Esophagus muscularis mucosa (tissue), 4 donors: ENCODE measurements at regions not wholly inside any gene's neighbourhood (a gene's known extent, or its start where the extent isn't known, plus 50 kb on each side); places are given as distances from the start of the nearest gene placed in this dataset.

ENCODE experiments used
- DNase-seq: peaks from one replicate; pipeline ENCODE4 v3.0.0-alpha.2; 2017; ENCODE audit errors: extremely low spot score
- H3K27ac ChIP-seq, 4 donors: fragments of 200-600 bp; sonication (generic); replicated peaks in 1 of 4; 1 replicate in 3 of 4; 2 replicates in 1 of 4; pipeline ENCODE4 v1.5.1; 2016 to 2019; ENCODE audit warnings: mild to moderate bottlenecking in 1 of 4
- H3K27me3 ChIP-seq, 4 donors: fragments of 200-600 bp; sonication (generic); one replicate each; pipeline versions ENCODE4 v1.5.1 to v1.6.0; 2016 to 2019
- H3K36me3 ChIP-seq, 4 donors: fragments of 200-600 bp; sonication (generic); one replicate each; pipeline ENCODE4 v1.5.1; 2016 to 2019
- H3K4me1 ChIP-seq, 4 donors: fragments of 200-600 bp; sonication (generic); one replicate each; pipeline ENCODE4 v1.5.1; 2016 to 2019
- H3K4me3 ChIP-seq, 4 donors: fragments of 200-600 bp; sonication (generic); 1 replicate in 2 of 4; 2 replicates in 2 of 4; pipeline ENCODE4 v1.5.1; 2016 to 2019; ENCODE audit warnings: mild to moderate bottlenecking in 4 of 4, moderate library complexity in 1 of 4
- H3K9me3 ChIP-seq, 4 donors: fragments of 200-600 bp; sonication (generic); 1 replicate in 3 of 4; 2 replicates in 1 of 4; pipeline ENCODE4 v1.5.1; 2016 to 2019
- CTCF ChIP-seq, 3 experiments: fragments of 200-600 bp in 2 of 3; fragments of 450-650 bp in 1 of 3; sonication (generic) in 2 of 3; IDR thresholded peaks; one replicate each; pipeline ENCODE4 v1.5.1; 2017 to 2019; ENCODE audit warnings: antibody characterized with exemption in 3 of 3, mild to moderate bottlenecking in 2 of 3, moderate library complexity in 1 of 3
- EP300 ChIP-seq: sonication (generic); formaldehyde crosslinking; IDR thresholded peaks from one replicate; pipeline ENCODE4 v1.6.1; 2017; ENCODE audit warnings: antibody characterized with exemption
- POLR2A ChIP-seq: fragments of 450-650 bp; IDR thresholded peaks from one replicate; pipeline ENCODE4 v1.6.1; 2017; ENCODE audit warnings: antibody characterized with exemption, moderate library complexity, mild to moderate bottlenecking, low read depth
- POLR2AphosphoS5 ChIP-seq, 2 donors: sonication (generic); formaldehyde crosslinking; IDR thresholded peaks; one replicate each; pipeline ENCODE4 v1.6.1; 2017; ENCODE audit warnings: antibody characterized with exemption in 2 of 2
- WGBS: methylation state at CpG from one replicate; pipeline ENCODE4 v1.1.5; 2018; 5-methylcytosine and 5-hydroxymethylcytosine counted together
- intact Hi-C: fragments of 100-400 bp; cut with DNase I; formaldehyde crosslinking; loops from one replicate; pipeline ENCODE4 v1.15.1; 2023

- peak; percentile 86 for DNase-seq
- H3K27me3 ChIP-seq = no peaks in the 10 kb centered on the region
- no peak for TF ChIP-seq POLR2A
- TF ChIP-seq CTCF (IDR thresholded peaks at IDR 0.05) = no peak
- TF ChIP-seq EP300 = no peak
- no peak for TF ChIP-seq POLR2AphosphoS5 (IDR thresholded peaks at IDR 0.05)
- H3K36me3 ChIP-seq = no peaks in the 10 kb centered on the region
- no peak overlapping the region for H3K4me3 ChIP-seq
- H3K27ac ChIP-seq = no peak overlapping the region
- no peaks in the 10 kb centered on the region for H3K9me3 ChIP-seq
- 87% methylated on average over 14 of the region's 14 CpGs for WGBS
- intact Hi-C loops = no loop called here
- no peaks in the 10 kb centered on the region for H3K4me1 ChIP-seq
Observed at GRCh38 chr20:43837856-43838702, 76.6 kb upstream of the TOX2 start.

GRCh38 chr20:43836790-43837189 lies 77.9 kb upstream of the TOX2 start:
- DNase-seq = no peak
- Histone ChIP-seq H3K9me3 (no peaks in the 10 kb centered on the region), H3K36me3 (no peaks in the 10 kb centered on the region), H3K27me3 (no peaks in the 10 kb centered on the region), H3K4me1 (no peaks in the 10 kb centered on the region), H3K27ac (no peak overlapping the region), H3K4me3 (no peak overlapping the region)
- intact Hi-C loops = no loop called here
- WGBS = 87% methylated on average over 6 of the region's 6 CpGs
- no peak for TF ChIP-seq CTCF (IDR thresholded peaks at IDR 0.05)
- no peak for TF ChIP-seq POLR2A
- no peak for TF ChIP-seq POLR2AphosphoS5 (IDR thresholded peaks at IDR 0.05)
- no peak for TF ChIP-seq EP300

GRCh38 chr20:43835944-43836508 lies 78.6 kb upstream of the TOX2 start:
- peak; percentile 66 for DNase-seq
- 83% methylated on average over 8 of the region's 8 CpGs for WGBS
- no peak overlapping the region for H3K27ac ChIP-seq
- H3K9me3 ChIP-seq = peaks cover 0 to 1% (median 0%) of the 10 kb centered on the region in 4 donors
- TF ChIP-seq EP300 (no peak), POLR2A (no peak), CTCF (IDR thresholded peaks at IDR 0.05) (no peak), POLR2AphosphoS5 (IDR thresholded peaks at IDR 0.05) (no peak)
- intact Hi-C loops = no loop called here
- H3K4me3 ChIP-seq = no peak overlapping the region
- no peaks in the 10 kb centered on the region for H3K4me1 ChIP-seq
- no peaks in the 10 kb centered on the region for H3K27me3 ChIP-seq
- no peaks in the 10 kb centered on the region for H3K36me3 ChIP-seq

GRCh38 chr20:43833511-43834395 lies 80.9 kb upstream of the TOX2 start:
- DNase-seq = peak; percentile 81
- intact Hi-C loops = no loop called here
- Histone ChIP-seq H3K9me3 (peaks cover 0 to 7% (median 3%) of the 10 kb centered on the region in 4 donors), H3K27ac (no peak overlapping the region), H3K27me3 (peaks cover 0 to 5% (median 0%) of the 10 kb centered on the region in 4 donors), H3K36me3 (no peaks in the 10 kb centered on the region), H3K4me3 (no peak overlapping the region), H3K4me1 (no peaks in the 10 kb centered on the region)
- TF ChIP-seq CTCF (IDR thresholded peaks at IDR 0.05) (no peak), POLR2AphosphoS5 (IDR thresholded peaks at IDR 0.05) (no peak), EP300 (no peak), POLR2A (no peak)
- 81% methylated on average over 4 of the region's 6 CpGs for whole genome bisulfite sequencing
